ENCODE measurements at regions not wholly inside any gene's neighbourhood (a gene's known extent, or its start where the extent isn't known, plus 50 kb on each side); places are given as distances from the start of the nearest gene placed in this dataset.

- no peak for ATAC-seq
- no peak for TF ChIP-seq ZNF565 (CRISPR knock-in tag; conservative IDR thresholded peaks at IDR 0.05; ENCODE audit: low read depth)
- TF ChIP-seq ZC3H10 (CRISPR knock-in tag; IDR thresholded peaks at IDR 0.05): 0 out of 2 replicates have a peak, but pooled peaks have one; percentile 54
- no peak; the same call in 1 of the 2 replicates for TF ChIP-seq ISL1 (CRISPR knock-in tag; IDR thresholded peaks at IDR 0.05)
- no peak for TF ChIP-seq SNAI2 (CRISPR knock-in tag; IDR thresholded peaks at IDR 0.05)
- TF ChIP-seq TOX (CRISPR knock-in tag; IDR thresholded peaks at IDR 0.05; ENCODE audit: borderline replicate concordance): peak; percentile 72; the same call in 1 of the 2 replicates
Observed at GRCh38 chr3:20569310-20569709, 383.3 kb upstream of the SGO1 start.

- ATAC-seq: no peak
- TF ChIP-seq POU6F1 (CRISPR knock-in tag; IDR thresholded peaks at IDR 0.05; ENCODE audit: borderline replicate concordance, low read depth) (no peak), ZC3H10 (CRISPR knock-in tag; IDR thresholded peaks at IDR 0.05) (no peak), PATZ1 (CRISPR knock-in tag; IDR thresholded peaks at IDR 0.05; ENCODE audit: borderline replicate concordance) (no peak), CSRNP3 (CRISPR knock-in tag; IDR thresholded peaks at IDR 0.05) (no peak), ZFP30 (CRISPR knock-in tag; IDR thresholded peaks at IDR 0.05) (no peak), TCF4 (CRISPR knock-in tag; IDR thresholded peaks at IDR 0.05; ENCODE audit: borderline replicate concordance) (no peak), BACH2 (CRISPR knock-in tag; IDR thresholded peaks at IDR 0.05; ENCODE audit: borderline replicate concordance) (no peak), ARNTL (CRISPR knock-in tag; IDR thresholded peaks at IDR 0.05; ENCODE audit: borderline replicate concordance, low read depth) (no peak)
Observed at GRCh38 chr3:20564966-20565365, 379.0 kb upstream of the SGO1 start.

GRCh38 chr3:20563985-20564384 is 378.0 kb upstream of the SGO1 start:
- no peak for ATAC-seq
- TF ChIP-seq PPARA (CRISPR knock-in tag; IDR thresholded peaks at IDR 0.05; ENCODE audit: borderline replicate concordance): no peak
- no peak for TF ChIP-seq BACH2 (CRISPR knock-in tag; IDR thresholded peaks at IDR 0.05; ENCODE audit: borderline replicate concordance)
- TF ChIP-seq CSRNP3 (CRISPR knock-in tag; IDR thresholded peaks at IDR 0.05): no peak
- TF ChIP-seq, protein P1, sequence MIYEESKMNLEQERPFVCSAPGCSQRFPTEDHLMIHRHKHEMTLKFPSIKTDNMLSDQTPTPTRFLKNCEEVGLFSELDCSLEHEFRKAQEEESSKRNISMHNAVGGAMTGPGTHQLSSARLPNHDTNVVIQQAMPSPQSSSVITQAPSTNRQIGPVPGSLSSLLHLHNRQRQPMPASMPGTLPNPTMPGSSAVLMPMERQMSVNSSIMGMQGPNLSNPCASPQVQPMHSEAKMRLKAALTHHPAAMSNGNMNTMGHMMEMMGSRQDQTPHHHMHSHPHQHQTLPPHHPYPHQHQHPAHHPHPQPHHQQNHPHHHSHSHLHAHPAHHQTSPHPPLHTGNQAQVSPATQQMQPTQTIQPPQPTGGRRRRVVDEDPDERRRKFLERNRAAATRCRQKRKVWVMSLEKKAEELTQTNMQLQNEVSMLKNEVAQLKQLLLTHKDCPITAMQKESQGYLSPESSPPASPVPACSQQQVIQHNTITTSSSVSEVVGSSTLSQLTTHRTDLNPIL (CRISPR knock-in tag; IDR thresholded peaks at IDR 0.05; ENCODE audit: low read depth): no peak
- TF ChIP-seq RARB (CRISPR knock-in tag; IDR thresholded peaks at IDR 0.05): no peak
- no peak for TF ChIP-seq ZNF8 (CRISPR knock-in tag; IDR thresholded peaks at IDR 0.05)
- no peak for TF ChIP-seq ARNTL (CRISPR knock-in tag; IDR thresholded peaks at IDR 0.05; ENCODE audit: borderline replicate concordance, low read depth)
- no peak for TF ChIP-seq ZNF70 (CRISPR knock-in tag; IDR thresholded peaks at IDR 0.05)
- no peak for TF ChIP-seq PATZ1 (CRISPR knock-in tag; IDR thresholded peaks at IDR 0.05; ENCODE audit: borderline replicate concordance)
- TF ChIP-seq POU6F1 (CRISPR knock-in tag; IDR thresholded peaks at IDR 0.05; ENCODE audit: borderline replicate concordance, low read depth): no peak
- no peak for TF ChIP-seq OSR1 (CRISPR knock-in tag; IDR thresholded peaks at IDR 0.05)
- no peak for TF ChIP-seq SNAI2 (CRISPR knock-in tag; IDR thresholded peaks at IDR 0.05)
- TF ChIP-seq TOX (CRISPR knock-in tag; IDR thresholded peaks at IDR 0.05; ENCODE audit: borderline replicate concordance): no peak
- TF ChIP-seq TSHZ2 (CRISPR knock-in tag; IDR thresholded peaks at IDR 0.05): no peak
- TF ChIP-seq GLIS3 (CRISPR knock-in tag; IDR thresholded peaks at IDR 0.05): no peak
- no peak for TF ChIP-seq ZNF565 (CRISPR knock-in tag; conservative IDR thresholded peaks at IDR 0.05; ENCODE audit: low read depth)
- no peak for TF ChIP-seq TCF4 (CRISPR knock-in tag; IDR thresholded peaks at IDR 0.05; ENCODE audit: borderline replicate concordance)
- TF ChIP-seq ZC3H10 (CRISPR knock-in tag; IDR thresholded peaks at IDR 0.05): no peak
- no peak for TF ChIP-seq ZFP30 (CRISPR knock-in tag; IDR thresholded peaks at IDR 0.05)

Data from SK-N-SH treated with all-trans-retinoic acid at 6 μM for 48 hours (cell line).